Panc1 (cell line): ENCODE measurements at regions not wholly inside any gene's neighbourhood (a gene's known extent, or its start where the extent isn't known, plus 50 kb on each side); places are given as distances from the start of the nearest gene placed in this dataset.

ENCODE experiments used
- ATAC-seq: fragments of 200-7000 bp; cut with Tn5 transposase; 2 replicates; pipeline ENCODE4 v1.9.1; 2020; ENCODE audit warnings: mild to moderate bottlenecking, moderate library complexity
- BruUV-seq: library from RNA; stranded (reverse); fragments of 400-500 nt; replicated peaks from 2 replicates; lab custom pipeline; 2021; lab: Mats Ljungman, UMichigan
- CTCF ChIA-PET: fragments of 300-600 bp; sonication (Branson Sonifier 250); formaldehyde crosslinking; loops from one replicate; lab custom pipeline; 2022; ENCODE audit warnings: antibody characterized with exemption; lab: Charles Lee
- POLR2A ChIA-PET: fragments of 300-600 bp; sonication (Branson Sonifier 250); formaldehyde crosslinking; loops from one replicate; lab custom pipeline; 2022; ENCODE audit warnings: antibody characterized with exemption; lab: Charles Lee
- DNase-seq: peaks from one replicate; pipeline ENCODE4 v3.0.0-alpha.2; 2010; ENCODE audit warnings: low read depth, low spot score
- H3K27ac ChIP-seq: 2 replicates; pipeline ENCODE4 v1.5.1; 2011; ENCODE audit warnings: mild to moderate bottlenecking, low read length, inconsistent platforms
- H3K27me3 ChIP-seq: fragments of 200-500 bp; sonication (Bioruptor generic); 2 replicates; pipeline ENCODE4 v1.6.0; 2014; ENCODE audit warnings: low read length, inconsistent platforms; ENCODE audit not compliant: control insufficient read depth, insufficient read depth
- H3K36me3 ChIP-seq: fragments of 200-500 bp; sonication (Bioruptor generic); 2 replicates; pipeline ENCODE4 v1.5.1; 2014; ENCODE audit warnings: inconsistent platforms, mild to moderate bottlenecking, low read length, moderate library complexity; ENCODE audit not compliant: control insufficient read depth, insufficient read depth
- H3K4me1 ChIP-seq: 2 replicates; pipeline ENCODE4 v1.5.1; 2011; ENCODE audit warnings: inconsistent platforms, mild to moderate bottlenecking, low read length, moderate library complexity; ENCODE audit not compliant: control insufficient read depth, insufficient read depth
- H3K4me3 ChIP-seq, 2 experiments: 2 replicates each; pipeline ENCODE4 v1.5.1; 2011 to 2012; ENCODE audit warnings: low read depth in 2 of 2, low read length in 2 of 2, mild to moderate bottlenecking in 2 of 2, inconsistent platforms in 1 of 2, moderate library complexity in 1 of 2
- H3K9me3 ChIP-seq: fragments of 200-500 bp; sonication (Bioruptor generic); 2 replicates; pipeline ENCODE4 v1.5.1; 2014; ENCODE audit warnings: low read depth, mild to moderate bottlenecking, inconsistent platforms, low read length, moderate library complexity; ENCODE audit not compliant: control insufficient read depth, insufficient read depth
- CTCF ChIP-seq: fragments of 450-650 bp; IDR thresholded peaks from 2 replicates; pipeline ENCODE4 v1.5.1; 2017; ENCODE audit warnings: mild to moderate bottlenecking
- POLR2AphosphoS5 ChIP-seq: IDR thresholded peaks from 2 replicates; pipeline ENCODE4 v1.6.1; 2012; ENCODE audit warnings: mild to moderate bottlenecking, low read depth, low read length, moderate library complexity
- REST ChIP-seq, 2 experiments: IDR thresholded peaks; 2 replicates each; pipeline ENCODE4 v1.6.1; 2011 to 2012; ENCODE audit warnings: low read depth in 2 of 2, control low read depth in 1 of 2, low read length in 1 of 2, mild to moderate bottlenecking in 1 of 2, moderate library complexity in 1 of 2; ENCODE audit not compliant: insufficient read depth in 1 of 2
- SIN3A ChIP-seq: IDR thresholded peaks from 2 replicates; pipeline ENCODE4 v1.6.1; 2012; ENCODE audit warnings: low read depth, mild to moderate bottlenecking, low read length, moderate library complexity, borderline replicate concordance; ENCODE audit not compliant: insufficient read depth
- TCF7L2 ChIP-seq: IDR thresholded peaks from 2 replicates; pipeline ENCODE4 v1.6.1; 2011; ENCODE audit warnings: mild to moderate bottlenecking, low read depth, low read length, inconsistent platforms
- in situ Hi-C: cut with HindIII; loops from 2 replicates; pipeline ENCODE4 v1.10.0; 2016; ENCODE audit warnings: low sequenced_read_pairs, low pct_unique_long_range_greater_than_20kb
- intact Hi-C: fragments of 100-400 bp; cut with micrococcal nuclease; formaldehyde crosslinking; loops from one replicate; pipeline ENCODE4 v1.10.0; 2022; ENCODE audit not compliant: unreplicated experiment

GRCh38 chr14:96146131-96146771 is 58.4 kb upstream of the BDKRB2 start:
- no peaks in the 10 kb centered on the region for H3K4me1 ChIP-seq
- CTCF ChIA-PET = no interaction called here
- H3K4me3 ChIP-seq = no peak overlapping the region
- TF ChIP-seq POLR2AphosphoS5 (no peak), REST (IDR thresholded peaks at IDR 0.05; ENCODE audit: insufficient read depth in 1 of 2, low read depth in 2 of 2, low read length in 1 of 2) (no peak), TCF7L2 (no peak), SIN3A (no peak), CTCF (no peak)
- in situ Hi-C loops = no loop called here
- POLR2A ChIA-PET = no interaction called here
- H3K27ac ChIP-seq = no peak overlapping the region
- no peaks in the 10 kb centered on the region for H3K27me3 ChIP-seq
- DNase-seq (no peak), ATAC-seq (no peak)
- intact Hi-C loops = no loop called here
- no TSS peak for BruUV-seq
- H3K9me3 ChIP-seq = no peaks in the 10 kb centered on the region
- no peaks in the 10 kb centered on the region for H3K36me3 ChIP-seq

DNA sequence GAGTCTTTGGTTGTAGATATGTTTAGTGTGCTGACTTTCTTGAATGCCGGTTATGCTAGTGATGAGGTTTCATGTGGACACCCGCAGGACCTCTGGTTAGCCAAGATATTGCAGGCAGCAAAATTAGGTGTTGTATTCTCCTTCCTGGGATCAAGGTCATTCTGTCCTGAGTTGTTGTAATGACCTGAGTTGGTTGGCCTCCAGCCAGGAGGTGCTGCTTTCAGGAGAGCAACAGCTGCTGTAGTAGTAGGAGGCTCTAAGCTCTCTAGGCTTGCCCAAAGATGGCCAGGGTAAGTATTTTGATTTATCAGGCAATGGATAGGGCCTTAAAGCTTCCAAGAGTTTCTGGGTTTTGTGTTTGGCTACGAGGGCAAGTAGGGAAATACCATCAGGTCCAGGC is 56.0 kb upstream of the BDKRB2 start:
- Histone ChIP-seq H3K9me3 (no peaks in the 10 kb centered on the region), H3K27me3 (no peaks in the 10 kb centered on the region), H3K27ac (no peak overlapping the region), H3K36me3 (no peaks in the 10 kb centered on the region), H3K4me1 (no peaks in the 10 kb centered on the region), H3K4me3 (no peak overlapping the region)
- ATAC-seq (no peak), DNase-seq (no peak)
- ChIA-PET CTCF (no interaction called here), POLR2A (interaction anchor here (0.6 kb wide), 1 partner anchor 1135 kb away, joined by 3 read pairs; no protein-coding TSS in a partner anchor)
- no TSS peak for BruUV-seq
- intact Hi-C loops = no loop called here
- TF ChIP-seq SIN3A (no peak), REST (IDR thresholded peaks at IDR 0.05; ENCODE audit: insufficient read depth in 1 of 2, low read depth in 2 of 2, low read length in 1 of 2) (no peak), POLR2AphosphoS5 (no peak), TCF7L2 (no peak), CTCF (no peak)
- in situ Hi-C loops = no loop called here
